Lower leg skin (tissue), 4 donors: ENCODE measurements at regions not wholly inside any gene's neighbourhood (a gene's known extent, or its start where the extent isn't known, plus 50 kb on each side); places are given as distances from the start of the nearest gene placed in this dataset.

Experiments
- DNase-seq, 2 donors: peaks; one replicate each; pipeline ENCODE4 v3.0.0-alpha.2; 2019; ENCODE audit warnings: low spot score in 2 of 2
- H3K4me3 ChIP-seq: fragments of 200-600 bp; sonication (generic); 2 replicates; pipeline ENCODE4 v1.5.1; 2017; ENCODE audit warnings: mild to moderate bottlenecking, low read depth; ENCODE audit not compliant: poor library complexity, severe bottlenecking
- POLR2A ChIP-seq, 2 donors: fragments of 450-650 bp; IDR thresholded peaks; one replicate each; pipeline ENCODE4 v1.6.1; 2016 to 2017; ENCODE audit warnings: antibody characterized with exemption in 2 of 2, mild to moderate bottlenecking in 1 of 2, moderate library complexity in 1 of 2
- WGBS, 2 donors: methylation state at CpG; one replicate each; pipeline ENCODE4 v1.1.5; 2018; 5-methylcytosine and 5-hydroxymethylcytosine counted together
- intact Hi-C: fragments of 100-400 bp; cut with DNase I; formaldehyde crosslinking; loops from one replicate; pipeline ENCODE4 v1.15.0; 2023; ENCODE audit warnings: low total_unique reads
- TF ChIP-seq, protein P1 (sequence below), 3 donors: fragments of 450-650 bp; IDR thresholded peaks; one replicate each; pipeline ENCODE4 v1.5.1; 2016; ENCODE audit warnings: antibody characterized with exemption in 3 of 3, mild to moderate bottlenecking in 3 of 3, moderate library complexity in 2 of 3

DNA sequence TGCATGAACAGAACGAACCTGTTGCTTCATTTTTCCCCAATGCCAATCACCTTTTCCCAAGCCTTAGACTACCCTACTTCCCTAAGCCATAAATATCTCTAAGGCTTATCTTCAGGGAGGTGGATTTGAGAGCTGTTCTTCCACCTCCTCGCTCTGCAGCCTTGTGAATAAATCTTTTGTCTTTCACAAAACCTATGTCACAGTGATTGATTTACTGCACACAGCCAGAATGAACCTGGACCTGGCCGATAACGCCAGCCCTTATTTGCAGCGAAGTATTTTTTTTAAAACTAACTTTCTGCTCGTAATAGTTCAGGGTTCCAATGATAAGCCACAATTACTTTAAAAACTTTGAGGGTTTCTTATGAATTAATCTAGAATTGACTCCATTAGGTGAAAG, 632.6 kb downstream of the PTPRU start:
- H3K4me3 ChIP-seq: no peak overlapping the region
- DNase-seq: no peak
- WGBS, 2 donors: 50 to 60% methylated on average over 6 of the region's 6 CpGs
- intact Hi-C loops: no loop called here
- TF ChIP-seq, protein P1, sequence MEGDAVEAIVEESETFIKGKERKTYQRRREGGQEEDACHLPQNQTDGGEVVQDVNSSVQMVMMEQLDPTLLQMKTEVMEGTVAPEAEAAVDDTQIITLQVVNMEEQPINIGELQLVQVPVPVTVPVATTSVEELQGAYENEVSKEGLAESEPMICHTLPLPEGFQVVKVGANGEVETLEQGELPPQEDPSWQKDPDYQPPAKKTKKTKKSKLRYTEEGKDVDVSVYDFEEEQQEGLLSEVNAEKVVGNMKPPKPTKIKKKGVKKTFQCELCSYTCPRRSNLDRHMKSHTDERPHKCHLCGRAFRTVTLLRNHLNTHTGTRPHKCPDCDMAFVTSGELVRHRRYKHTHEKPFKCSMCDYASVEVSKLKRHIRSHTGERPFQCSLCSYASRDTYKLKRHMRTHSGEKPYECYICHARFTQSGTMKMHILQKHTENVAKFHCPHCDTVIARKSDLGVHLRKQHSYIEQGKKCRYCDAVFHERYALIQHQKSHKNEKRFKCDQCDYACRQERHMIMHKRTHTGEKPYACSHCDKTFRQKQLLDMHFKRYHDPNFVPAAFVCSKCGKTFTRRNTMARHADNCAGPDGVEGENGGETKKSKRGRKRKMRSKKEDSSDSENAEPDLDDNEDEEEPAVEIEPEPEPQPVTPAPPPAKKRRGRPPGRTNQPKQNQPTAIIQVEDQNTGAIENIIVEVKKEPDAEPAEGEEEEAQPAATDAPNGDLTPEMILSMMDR (IDR thresholded peaks at IDR 0.05): no peak
- no peak for TF ChIP-seq POLR2A (IDR thresholded peaks at IDR 0.05)

DNA sequence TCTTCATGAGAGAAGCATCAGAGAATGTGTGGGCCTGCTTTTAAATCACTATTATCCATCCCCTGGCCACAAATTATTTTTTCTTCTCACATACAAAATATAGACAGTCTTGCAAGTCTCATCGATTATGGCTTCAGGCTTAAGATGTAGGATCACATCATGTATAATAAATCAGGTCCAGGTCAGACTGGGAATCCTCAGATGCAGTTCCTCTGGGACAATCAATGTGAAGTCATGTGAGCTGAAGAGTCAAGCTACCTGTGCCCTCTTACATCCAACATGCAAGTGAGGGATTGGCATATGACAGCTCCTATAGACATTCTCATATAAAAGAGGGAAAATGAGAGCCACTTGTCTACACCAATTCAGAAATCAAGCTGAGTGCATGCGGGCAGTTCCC, 631.8 kb downstream of the PTPRU start:
- 83 to 92% methylated on average over 2 of the region's 2 CpGs for WGBS, 2 donors
- H3K4me3 ChIP-seq: no peak overlapping the region
- no peak for DNase-seq
- TF ChIP-seq, protein P1 (IDR thresholded peaks at IDR 0.05): no peak
- TF ChIP-seq POLR2A (IDR thresholded peaks at IDR 0.05): no peak
- intact Hi-C loops: no loop called here

DNA sequence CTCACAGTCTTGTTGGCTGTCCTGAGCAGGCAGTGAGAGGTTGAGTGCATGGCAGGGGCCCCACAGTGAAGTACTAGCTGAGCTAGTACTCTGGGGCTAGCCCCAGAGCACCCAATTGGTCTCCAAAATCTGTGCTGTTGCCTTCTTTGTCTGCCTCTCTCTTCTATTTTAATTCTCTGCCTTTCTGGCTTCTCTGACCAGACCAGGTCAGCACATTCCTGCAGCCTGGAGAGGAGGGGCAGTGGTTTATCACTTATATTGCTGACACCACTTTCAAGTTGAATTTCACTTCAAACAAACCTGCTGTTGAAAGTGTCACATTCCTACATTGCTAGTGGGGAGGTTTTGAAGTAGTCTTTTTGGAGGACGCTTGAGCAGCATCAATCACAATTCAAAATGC, 628.7 kb downstream of the PTPRU start:
- H3K4me3 ChIP-seq: no peak overlapping the region
- TF ChIP-seq POLR2A (IDR thresholded peaks at IDR 0.05): no peak
- TF ChIP-seq, protein P1 (IDR thresholded peaks at IDR 0.05): no peak
- peak in 1 of 2 donors; percentile 6 for DNase-seq
- intact Hi-C loops: no loop called here
- WGBS, 2 donors: 27 to 31% methylated on average over 1 of the region's 1 CpG

DNA sequence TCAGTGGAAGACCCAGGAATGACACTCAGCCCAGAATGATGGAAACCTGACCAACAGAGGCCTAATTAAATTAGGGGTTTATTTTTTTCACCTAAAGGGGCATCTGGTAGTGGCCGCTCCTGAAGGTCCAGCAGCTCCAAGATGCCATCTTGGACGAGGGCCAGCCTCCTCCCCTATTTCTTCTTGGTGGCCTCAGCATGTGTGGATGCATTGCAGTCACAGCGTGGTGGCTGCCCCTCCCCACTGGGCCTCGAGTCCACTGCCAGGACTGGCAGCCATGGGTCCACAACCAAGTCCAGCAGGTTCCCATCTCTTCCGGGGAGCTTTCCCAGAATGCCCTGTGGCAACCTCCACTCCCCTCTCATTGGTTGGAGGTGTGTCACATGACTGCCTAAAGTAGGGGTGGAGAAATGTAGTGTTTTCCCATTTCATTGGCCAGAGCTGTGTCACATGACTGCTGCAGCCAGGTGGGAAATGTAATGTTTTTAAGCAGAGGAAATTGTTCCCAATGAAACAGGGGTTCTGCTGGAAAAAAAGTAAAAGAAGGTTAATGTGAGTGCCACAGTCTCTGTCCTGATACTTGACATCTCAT, 628.2 kb downstream of the PTPRU start:
- intact Hi-C loops: no loop called here
- DNase-seq: peak in 1 of 2 donors; percentile 52
- H3K4me3 ChIP-seq: no peak overlapping the region
- TF ChIP-seq, protein P1 (IDR thresholded peaks at IDR 0.05): no peak
- TF ChIP-seq POLR2A (IDR thresholded peaks at IDR 0.05): no peak
- WGBS, 2 donors: 63 to 71% methylated on average over 5 of the region's 5 CpGs

DNA sequence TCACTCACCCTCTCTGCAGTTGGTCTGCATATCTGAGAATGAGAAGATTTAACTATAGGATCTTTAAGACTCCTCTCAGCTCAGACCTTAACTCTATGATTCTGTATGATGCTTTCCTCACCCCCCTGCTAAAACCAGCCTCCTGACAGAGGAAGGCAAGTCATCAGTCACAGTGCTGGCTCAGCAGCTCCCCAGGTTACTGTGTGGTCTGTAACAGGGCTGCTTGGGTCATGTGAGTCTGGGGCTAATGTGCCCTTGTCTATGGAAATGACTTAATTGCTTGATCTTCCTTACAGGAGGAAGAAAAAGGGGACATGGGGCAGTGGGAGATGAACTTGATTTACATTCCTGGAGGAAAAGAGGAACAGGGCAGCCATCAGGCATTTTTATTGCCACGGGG, 625.6 kb downstream of the PTPRU start:
- 70 to 85% methylated on average over 1 of the region's 1 CpG for WGBS, 2 donors
- no peak overlapping the region for H3K4me3 ChIP-seq
- peak in 1 of 2 donors; percentile 23 for DNase-seq
- intact Hi-C loops: no loop called here
- no peak for TF ChIP-seq POLR2A (IDR thresholded peaks at IDR 0.05)
- TF ChIP-seq, protein P1 (IDR thresholded peaks at IDR 0.05): no peak

DNA sequence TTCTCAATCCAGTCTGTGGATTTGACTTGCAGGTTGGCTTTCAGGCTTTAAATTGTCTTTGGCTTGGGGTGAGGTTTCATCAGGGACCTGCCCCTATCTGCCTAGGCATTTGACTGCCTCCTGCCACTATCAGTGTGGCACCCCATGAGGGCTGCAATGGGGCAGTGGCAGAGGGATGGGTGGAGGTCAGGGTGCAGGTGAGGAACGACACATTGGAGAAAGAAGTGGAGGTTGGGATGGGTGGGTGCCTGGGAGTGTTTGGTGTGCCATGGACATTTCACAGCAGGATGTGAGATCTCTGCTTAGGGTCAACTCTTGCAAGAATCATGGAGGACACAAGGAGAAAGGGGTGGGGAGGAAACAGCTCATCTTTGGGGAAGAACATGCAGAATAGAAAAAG, 625.1 kb downstream of the PTPRU start:
- TF ChIP-seq POLR2A (IDR thresholded peaks at IDR 0.05): no peak
- TF ChIP-seq, protein P1 (IDR thresholded peaks at IDR 0.05): no peak
- 96 to 100% methylated on average over 1 of the region's 1 CpG for WGBS, 2 donors
- no peak overlapping the region for H3K4me3 ChIP-seq
- intact Hi-C loops: no loop called here
- DNase-seq: peak in 1 of 2 donors; percentile 54
